WTC11 (cell line): ENCODE measurements at regions not wholly inside any gene's neighbourhood (a gene's known extent, or its start where the extent isn't known, plus 50 kb on each side); places are given as distances from the start of the nearest gene placed in this dataset.

ENCODE experiments used
- ATAC-seq: fragments of 200-7000 bp; cut with Tn5 transposase; 2 replicates; pipeline ENCODE4 v1.10.0; 2021; ENCODE audit warnings: mild to moderate bottlenecking, moderate library complexity
- CTCF ChIA-PET: fragments of 300-600 bp; sonication (Branson Sonifier 250); formaldehyde crosslinking; loops from one replicate; lab custom pipeline; 2021; ENCODE audit warnings: antibody characterized with exemption; lab: Charles Lee
- POLR2A ChIA-PET: fragments of 350-600 bp; sonication (Branson Sonifier 250); formaldehyde crosslinking; loops from one replicate; lab custom pipeline; 2021; ENCODE audit warnings: antibody characterized with exemption; lab: Charles Lee
- DNase-seq: peaks from one replicate; pipeline ENCODE4 v3.0.0; 2021; ENCODE audit warnings: low spot score
- H3K27ac Mint-ChIP-seq: 2 replicates; pipeline ENCODE4 v1.8.0; 2021; ENCODE audit warnings: mixed read lengths
- H3K27me3 Mint-ChIP-seq: 2 replicates; pipeline ENCODE4 v1.8.0; 2021; ENCODE audit warnings: low read depth, mild to moderate bottlenecking, moderate library complexity, mixed read lengths
- H3K36me3 Mint-ChIP-seq: 2 replicates; pipeline ENCODE4 v1.8.0; 2021; ENCODE audit warnings: mixed read lengths
- H3K4me1 Mint-ChIP-seq: 2 replicates; pipeline ENCODE4 v1.8.0; 2022; ENCODE audit warnings: mixed read lengths
- H3K4me3 Mint-ChIP-seq: 2 replicates; pipeline ENCODE4 v1.8.0; 2021; ENCODE audit warnings: mild to moderate bottlenecking, moderate library complexity, mixed read lengths
- H3K9me3 Mint-ChIP-seq: 2 replicates; pipeline ENCODE4 v1.8.0; 2021; ENCODE audit warnings: mixed read lengths
- ATF1 ChIP-seq: sonication (generic); formaldehyde crosslinking; IDR thresholded peaks from 2 replicates; pipeline ENCODE4 v1.8.1; 2023; ENCODE audit warnings: mild to moderate bottlenecking, moderate library complexity, missing genetic modification reagents
- CREB1 ChIP-seq: sonication (generic); formaldehyde crosslinking; IDR thresholded peaks from 2 replicates; pipeline ENCODE4 v1.8.0; 2023; ENCODE audit warnings: mild to moderate bottlenecking, missing genetic modification reagents
- ERG ChIP-seq: fragments of 250-450 bp; sonication (Bioruptor Pico); IDR thresholded peaks from 2 replicates; pipeline ENCODE4 v1.8.0; 2021; ENCODE audit warnings: mild to moderate bottlenecking
- FOXK1 ChIP-seq: sonication (generic); formaldehyde crosslinking; IDR thresholded peaks from 2 replicates; pipeline ENCODE4 v1.8.0; 2022; ENCODE audit warnings: mild to moderate bottlenecking, moderate library complexity, missing genetic modification reagents
- HMGXB4 ChIP-seq: sonication (generic); formaldehyde crosslinking; IDR thresholded peaks from 2 replicates; pipeline ENCODE4 v1.8.1; 2023; ENCODE audit warnings: mild to moderate bottlenecking, moderate library complexity, missing genetic modification reagents
- MXD4 ChIP-seq: fragments of 250-450 bp; sonication (Bioruptor Pico); IDR thresholded peaks from 2 replicates; pipeline ENCODE4 v1.8.0; 2021; ENCODE audit warnings: mild to moderate bottlenecking, moderate library complexity, borderline replicate concordance
- MYBL2 ChIP-seq: sonication (generic); formaldehyde crosslinking; IDR thresholded peaks from 2 replicates; pipeline ENCODE4 v1.8.1; 2023; ENCODE audit warnings: mild to moderate bottlenecking, moderate library complexity, missing genetic modification reagents
- NR2C2 ChIP-seq: sonication (generic); formaldehyde crosslinking; IDR thresholded peaks from 2 replicates; pipeline ENCODE4 v1.8.0; 2022; ENCODE audit warnings: mild to moderate bottlenecking, missing genetic modification reagents
- TCF7 ChIP-seq: sonication (generic); formaldehyde crosslinking; IDR thresholded peaks from 2 replicates; pipeline ENCODE4 v1.8.0; 2022; ENCODE audit warnings: mild to moderate bottlenecking, low read depth, missing genetic modification reagents, moderate library complexity
- TEAD1 ChIP-seq: sonication (generic); formaldehyde crosslinking; IDR thresholded peaks from 2 replicates; pipeline ENCODE4 v1.8.0; 2022; ENCODE audit warnings: mild to moderate bottlenecking, missing genetic modification reagents
- ZBTB21 ChIP-seq: sonication (generic); formaldehyde crosslinking; IDR thresholded peaks from 2 replicates; pipeline ENCODE4 v1.8.1; 2023; ENCODE audit warnings: mild to moderate bottlenecking, missing genetic modification reagents, borderline replicate concordance
- ZNF138 ChIP-seq: sonication (generic); formaldehyde crosslinking; conservative IDR thresholded peaks from 2 replicates; pipeline ENCODE4 v1.8.1; 2022; ENCODE audit warnings: mild to moderate bottlenecking, moderate library complexity, missing genetic modification reagents
- ZNF219 ChIP-seq: sonication (generic); formaldehyde crosslinking; IDR thresholded peaks from 2 replicates; pipeline ENCODE4 v1.8.0; 2023; ENCODE audit warnings: missing genetic modification reagents, mild to moderate bottlenecking, borderline replicate concordance
- ZNF232 ChIP-seq: sonication (generic); formaldehyde crosslinking; IDR thresholded peaks from 2 replicates; pipeline ENCODE4 v1.8.0; 2022; ENCODE audit warnings: mild to moderate bottlenecking, missing genetic modification reagents
- TF ChIP-seq, protein P1 (sequence below): sonication (generic); formaldehyde crosslinking; IDR thresholded peaks from 2 replicates; pipeline ENCODE4 v1.8.1; 2023; ENCODE audit warnings: mild to moderate bottlenecking, missing genetic modification reagents, moderate library complexity
- TF ChIP-seq, protein P2 (sequence below): fragments of 250-450 bp; sonication (Bioruptor Pico); IDR thresholded peaks from 2 replicates; pipeline ENCODE4 v2.1.2; 2022; ENCODE audit warnings: mild to moderate bottlenecking, moderate library complexity

GRCh38 chr10:130809181-130809580, 502.3 kb downstream of the TCERG1L start:
- Mint-ChIP-seq H3K36me3 (peaks cover 56% of the 10 kb centered on the region), H3K27me3 (no peaks in the 10 kb centered on the region; the same call in 1 of the 2 replicates), H3K27ac (no peak overlapping the region), H3K4me3 (no peak overlapping the region), H3K4me1 (peaks cover 3% of the 10 kb centered on the region; the same call in 1 of the 2 replicates), H3K9me3 (peaks cover 55% of the 10 kb centered on the region)
- no peak for ATAC-seq
- ChIA-PET POLR2A (no interaction called here), CTCF (no interaction called here)
- DNase-seq = no peak
- TF ChIP-seq MXD4 (CRISPR knock-in tag) (no peak), ZNF232 (CRISPR knock-in tag) (no peak), HMGXB4 (no peak), ERG (CRISPR knock-in tag) (no peak), MYBL2 (CRISPR knock-in tag) (no peak), ZNF219 (CRISPR knock-in tag) (no peak)
- TF ChIP-seq, protein P1, sequence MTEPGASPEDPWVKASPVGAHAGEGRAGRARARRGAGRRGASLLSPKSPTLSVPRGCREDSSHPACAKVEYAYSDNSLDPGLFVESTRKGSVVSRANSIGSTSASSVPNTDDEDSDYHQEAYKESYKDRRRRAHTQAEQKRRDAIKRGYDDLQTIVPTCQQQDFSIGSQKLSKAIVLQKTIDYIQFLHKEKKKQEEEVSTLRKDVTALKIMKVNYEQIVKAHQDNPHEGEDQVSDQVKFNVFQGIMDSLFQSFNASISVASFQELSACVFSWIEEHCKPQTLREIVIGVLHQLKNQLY (CRISPR knock-in tag) = no peak
- TF ChIP-seq, all 79 proteins: peak for 0

- CTCF ChIA-PET = interaction anchor here (0.7 kb wide), 1 partner anchor 103 kb away, joined by 4 read pairs; no protein-coding TSS in a partner anchor
- Mint-ChIP-seq H3K9me3 (peaks cover 54% of the 10 kb centered on the region), H3K36me3 (peaks cover 56% of the 10 kb centered on the region), H3K4me1 (peaks cover 3% of the 10 kb centered on the region; the same call in 1 of the 2 replicates), H3K4me3 (no peak overlapping the region), H3K27ac (no peak overlapping the region), H3K27me3 (peaks cover 4% of the 10 kb centered on the region; the same call in 1 of the 2 replicates)
- DNase-seq (no peak), ATAC-seq (no peak)
- POLR2A ChIA-PET = no interaction called here
- TF ChIP-seq NR2C2 (no peak), MYBL2 (CRISPR knock-in tag) (no peak), ZBTB21 (CRISPR knock-in tag) (no peak), TCF7 (CRISPR knock-in tag) (no peak), ERG (CRISPR knock-in tag) (no peak), ATF1 (CRISPR knock-in tag) (no peak), FOXK1 (CRISPR knock-in tag) (no peak)
- TF ChIP-seq, protein P2, sequence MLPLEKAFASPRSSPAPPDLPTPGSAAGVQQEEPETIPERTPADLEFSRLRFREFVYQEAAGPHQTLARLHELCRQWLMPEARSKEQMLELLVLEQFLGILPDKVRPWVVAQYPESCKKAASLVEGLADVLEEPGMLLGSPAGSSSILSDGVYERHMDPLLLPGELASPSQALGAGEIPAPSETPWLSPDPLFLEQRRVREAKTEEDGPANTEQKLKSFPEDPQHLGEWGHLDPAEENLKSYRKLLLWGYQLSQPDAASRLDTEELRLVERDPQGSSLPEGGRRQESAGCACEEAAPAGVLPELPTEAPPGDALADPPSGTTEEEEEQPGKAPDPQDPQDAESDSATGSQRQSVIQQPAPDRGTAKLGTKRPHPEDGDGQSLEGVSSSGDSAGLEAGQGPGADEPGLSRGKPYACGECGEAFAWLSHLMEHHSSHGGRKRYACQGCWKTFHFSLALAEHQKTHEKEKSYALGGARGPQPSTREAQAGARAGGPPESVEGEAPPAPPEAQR (CRISPR knock-in tag) = no peak
Measured at GRCh38 chr10:130809761-130810515, 501.6 kb downstream of the TCERG1L start.

DNA sequence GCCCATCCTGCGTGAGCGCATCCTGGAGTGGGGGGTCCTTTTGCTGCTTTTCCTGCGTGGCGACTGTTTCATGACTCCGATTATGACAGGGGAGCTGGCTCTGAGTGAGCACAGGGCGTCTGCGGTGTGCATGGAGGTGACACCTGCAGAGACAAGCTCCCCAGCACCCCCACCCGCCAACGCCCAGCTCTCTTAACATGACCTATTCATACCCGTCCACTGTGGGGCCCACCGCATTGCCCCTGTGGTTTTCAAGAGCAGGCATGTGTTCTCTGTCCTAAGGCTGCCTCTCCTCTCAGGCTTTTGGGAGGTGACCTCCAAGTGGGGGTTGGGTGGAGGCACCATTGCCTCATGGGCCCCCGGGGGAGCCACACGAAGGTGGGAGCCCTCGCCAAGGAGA, 500.7 kb downstream of the TCERG1L start:
- H3K4me1 Mint-ChIP-seq = peaks cover 3% of the 10 kb centered on the region; the same call in 1 of the 2 replicates
- CTCF ChIA-PET = no interaction called here
- POLR2A ChIA-PET = no interaction called here
- TF ChIP-seq HMGXB4 (no peak), TEAD1 (CRISPR knock-in tag) (no peak), MYBL2 (CRISPR knock-in tag) (no peak), CREB1 (no peak), ZNF138 (CRISPR knock-in tag) (no peak)
- TF ChIP-seq, protein P1 (CRISPR knock-in tag) = no peak

More for the DNA sequence above, 500.7 kb downstream of the TCERG1L start:
- Mint-ChIP-seq H3K27ac (no peak overlapping the region), H3K27me3 (peaks cover 4% of the 10 kb centered on the region; the same call in 1 of the 2 replicates), H3K36me3 (peaks cover 53% of the 10 kb centered on the region), H3K4me3 (no peak overlapping the region), H3K9me3 (peaks cover 52% of the 10 kb centered on the region)
- DNase-seq = no peak
- ATAC-seq = no peak
